OCI-LY1 (cell line): ENCODE measurements at regions not wholly inside any gene's neighbourhood (a gene's known extent, or its start where the extent isn't known, plus 50 kb on each side); places are given as distances from the start of the nearest gene placed in this dataset.

Experiments
- H2AFZ ChIP-seq: fragments of 200-600 bp; sonication (generic), shearing (Covaris generic); 2 replicates; pipeline ENCODE4 v1.6.0; 2014; ENCODE audit warnings: antibody characterized with exemption, mild to moderate bottlenecking, low read length
- H3F3A ChIP-seq: fragments of 200-600 bp; sonication (generic), shearing (Covaris generic); 2 replicates; pipeline ENCODE4 v1.6.0; 2014; ENCODE audit warnings: mild to moderate bottlenecking, antibody characterized with exemption, low read length, moderate library complexity; ENCODE audit not compliant: insufficient read depth
- H3K27ac ChIP-seq: fragments of 200-600 bp; sonication (generic); 2 replicates; pipeline ENCODE4 v1.5.1; 2014; ENCODE audit warnings: low read length, mixed run types, mild to moderate bottlenecking, low read depth; ENCODE audit not compliant: poor library complexity, severe bottlenecking
- H3K27me3 ChIP-seq: fragments of 200-600 bp; sonication (generic); 2 replicates; pipeline ENCODE4 v1.6.0; 2014; ENCODE audit warnings: antibody characterized with exemption, mild to moderate bottlenecking, low read length, moderate library complexity; ENCODE audit not compliant: insufficient read depth
- H3K36me3 ChIP-seq: fragments of 200-600 bp; sonication (generic); 2 replicates; pipeline ENCODE4 v1.6.1; 2014; ENCODE audit warnings: mild to moderate bottlenecking, antibody characterized with exemption, low read length, moderate library complexity, mixed read lengths; ENCODE audit not compliant: insufficient read depth
- H3K4me1 ChIP-seq: fragments of 200-600 bp; sonication (generic); 2 replicates; pipeline ENCODE4 v1.5.1; 2014; ENCODE audit warnings: mild to moderate bottlenecking, low read length, moderate library complexity; ENCODE audit not compliant: insufficient read depth, severe bottlenecking
- H3K4me2 ChIP-seq: fragments of 200-600 bp; sonication (generic), shearing (Covaris generic); 2 replicates; pipeline ENCODE4 v1.6.1; 2014; ENCODE audit warnings: low read length
- H3K4me3 ChIP-seq: fragments of 200-600 bp; sonication (generic); 2 replicates; pipeline ENCODE4 v1.5.1; 2014; ENCODE audit warnings: low read length, low read depth, mild to moderate bottlenecking, mixed read lengths; ENCODE audit not compliant: poor library complexity, severe bottlenecking
- H3K79me2 ChIP-seq: fragments of 200-600 bp; shearing (Covaris generic); 2 replicates; pipeline ENCODE4 v1.6.1; 2016; ENCODE audit warnings: mixed run types, low read length, mixed read lengths; ENCODE audit not compliant: insufficient read depth
- H3K9ac ChIP-seq: fragments of 200-600 bp; sonication (generic), shearing (Covaris generic); 2 replicates; pipeline ENCODE4 v1.6.1; 2014; ENCODE audit warnings: mild to moderate bottlenecking, low read length, mixed read lengths
- H3K9me2 ChIP-seq: fragments of 200-600 bp; sonication (generic), shearing (Covaris generic); 2 replicates; pipeline ENCODE4 v1.6.1; 2014; ENCODE audit warnings: low read depth, mild to moderate bottlenecking, low read length, mixed read lengths
- H3K9me3 ChIP-seq: fragments of 200-600 bp; shearing (Covaris generic); 2 replicates; pipeline ENCODE4 v1.6.1; 2014; ENCODE audit warnings: low read length, mixed read lengths
- H4K20me1 ChIP-seq: fragments of 200-600 bp; sonication (generic), shearing (Covaris generic); 2 replicates; pipeline ENCODE4 v1.6.0; 2016; ENCODE audit warnings: mild to moderate bottlenecking, low read length; ENCODE audit not compliant: insufficient read depth
- CTCF ChIP-seq: fragments of 200-600 bp; sonication (generic), shearing (Covaris generic); IDR thresholded peaks from 2 replicates; pipeline ENCODE4 v1.5.1; 2017; ENCODE audit warnings: mild to moderate bottlenecking, antibody characterized with exemption, low read length, moderate library complexity, mixed read lengths
- EZH2 ChIP-seq: fragments of 200-600 bp; sonication (generic), shearing (Covaris generic); IDR thresholded peaks from 2 replicates; pipeline ENCODE4 v1.8.0; 2017; ENCODE audit warnings: borderline replicate concordance, mixed run types, mild to moderate bottlenecking, antibody characterized with exemption, low read length, moderate library complexity, mixed read lengths

GRCh38 chr4:28233724-28234123 lies 1373.1 kb downstream of the STIM2 start:
- Histone ChIP-seq H3K27ac (no peak overlapping the region), H3K4me3 (no peak overlapping the region), H3K4me2 (no peak overlapping the region), H3K9me2 (no peaks in the 10 kb centered on the region), H3K36me3 (no peaks in the 10 kb centered on the region), H3K9me3 (no peaks in the 10 kb centered on the region), H2AFZ (no peak overlapping the region), H3K4me1 (no peaks in the 10 kb centered on the region), H3K27me3 (no peaks in the 10 kb centered on the region), H3K79me2 (no peaks in the 10 kb centered on the region), H4K20me1 (no peaks in the 10 kb centered on the region), H3F3A (no peaks in the 10 kb centered on the region), H3K9ac (no peak overlapping the region)
- TF ChIP-seq EZH2 (no peak), CTCF (no peak)

GRCh38 chr4:28238876-28239275 lies 1378.2 kb downstream of the STIM2 start:
- Histone ChIP-seq H3K4me2 (no peak overlapping the region), H3K9ac (no peak overlapping the region), H3K9me3 (no peaks in the 10 kb centered on the region), H4K20me1 (no peaks in the 10 kb centered on the region), H3K4me1 (no peaks in the 10 kb centered on the region), H3F3A (no peaks in the 10 kb centered on the region), H3K79me2 (no peaks in the 10 kb centered on the region), H3K27ac (no peak overlapping the region), H3K4me3 (no peak overlapping the region), H2AFZ (no peak overlapping the region), H3K27me3 (no peaks in the 10 kb centered on the region), H3K36me3 (no peaks in the 10 kb centered on the region), H3K9me2 (no peaks in the 10 kb centered on the region)
- TF ChIP-seq CTCF (no peak), EZH2 (no peak)

GRCh38 chr4:28241021-28241420 lies 1380.4 kb downstream of the STIM2 start:
- Histone ChIP-seq H3K4me2 (no peak overlapping the region), H3K4me3 (no peak overlapping the region), H4K20me1 (no peaks in the 10 kb centered on the region), H3K27ac (no peak overlapping the region), H3K9me2 (no peaks in the 10 kb centered on the region), H3K27me3 (no peaks in the 10 kb centered on the region), H3K4me1 (no peaks in the 10 kb centered on the region), H3K79me2 (no peaks in the 10 kb centered on the region), H3K9ac (no peak overlapping the region), H3F3A (no peaks in the 10 kb centered on the region), H3K36me3 (no peaks in the 10 kb centered on the region), H3K9me3 (no peaks in the 10 kb centered on the region), H2AFZ (no peak overlapping the region)
- no peak for TF ChIP-seq CTCF
- TF ChIP-seq EZH2, result no peak
